ENCODE measurements at regions not wholly inside any gene's neighbourhood (a gene's known extent, or its start where the extent isn't known, plus 50 kb on each side); places are given as distances from the start of the nearest gene placed in this dataset.

DNA sequence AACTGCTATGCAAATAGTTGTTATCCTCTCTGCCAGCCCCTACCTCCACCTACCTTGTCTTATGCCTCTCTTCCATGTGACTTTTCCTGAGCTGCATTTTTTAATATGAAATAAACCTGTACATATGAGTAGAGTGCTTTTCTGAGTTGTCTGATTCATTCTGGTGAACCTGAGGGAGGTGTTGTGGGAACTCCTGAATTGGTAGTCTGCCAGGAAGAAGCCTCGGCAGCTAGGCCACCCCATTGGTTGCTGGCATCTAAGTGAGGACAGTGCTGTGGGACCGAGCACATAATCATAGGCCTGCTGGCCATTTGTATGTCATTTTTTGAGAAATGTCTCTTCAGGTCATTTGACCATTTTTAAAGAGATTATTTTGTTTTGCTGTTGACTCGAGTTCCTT, 1146.8 kb downstream of the UQCRFS1 start:
- TF ChIP-seq EZH2 (IDR thresholded peaks at IDR 0.05; ENCODE audit: low read depth): no peak
- TF ChIP-seq, protein P1, sequence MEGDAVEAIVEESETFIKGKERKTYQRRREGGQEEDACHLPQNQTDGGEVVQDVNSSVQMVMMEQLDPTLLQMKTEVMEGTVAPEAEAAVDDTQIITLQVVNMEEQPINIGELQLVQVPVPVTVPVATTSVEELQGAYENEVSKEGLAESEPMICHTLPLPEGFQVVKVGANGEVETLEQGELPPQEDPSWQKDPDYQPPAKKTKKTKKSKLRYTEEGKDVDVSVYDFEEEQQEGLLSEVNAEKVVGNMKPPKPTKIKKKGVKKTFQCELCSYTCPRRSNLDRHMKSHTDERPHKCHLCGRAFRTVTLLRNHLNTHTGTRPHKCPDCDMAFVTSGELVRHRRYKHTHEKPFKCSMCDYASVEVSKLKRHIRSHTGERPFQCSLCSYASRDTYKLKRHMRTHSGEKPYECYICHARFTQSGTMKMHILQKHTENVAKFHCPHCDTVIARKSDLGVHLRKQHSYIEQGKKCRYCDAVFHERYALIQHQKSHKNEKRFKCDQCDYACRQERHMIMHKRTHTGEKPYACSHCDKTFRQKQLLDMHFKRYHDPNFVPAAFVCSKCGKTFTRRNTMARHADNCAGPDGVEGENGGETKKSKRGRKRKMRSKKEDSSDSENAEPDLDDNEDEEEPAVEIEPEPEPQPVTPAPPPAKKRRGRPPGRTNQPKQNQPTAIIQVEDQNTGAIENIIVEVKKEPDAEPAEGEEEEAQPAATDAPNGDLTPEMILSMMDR (conservative IDR thresholded peaks at IDR 0.05): no peak
- DNase-seq: no peak
- H3K9me3 ChIP-seq (ENCODE audit: insufficient read depth, low read depth): no peaks in the 10 kb centered on the region
- H3K4me1 ChIP-seq (replicated peaks; ENCODE audit: insufficient read depth): no peaks in the 10 kb centered on the region
- no peaks in the 10 kb centered on the region for H4K20me1 ChIP-seq (ENCODE audit: insufficient read depth)
- POLR2A ChIA-PET (ENCODE audit: unreplicated experiment): no interaction called here
- no peaks in the 10 kb centered on the region for H3F3A ChIP-seq (ENCODE audit: insufficient read depth, low read depth)
- H3K79me2 ChIP-seq (ENCODE audit: low read depth): no peaks in the 10 kb centered on the region
- intact Hi-C loops (cut with micrococcal nuclease; ENCODE audit: unreplicated experiment): no loop called here
- H3K27ac ChIP-seq: no peak overlapping the region
- no peak overlapping the region for H3K4me3 ChIP-seq
- H3K27me3 ChIP-seq (ENCODE audit: insufficient read depth, low read depth): 0 out of 2 replicates have a peak, but pooled peaks cover 3% of the 10 kb centered on the region
- no peaks in the 10 kb centered on the region for H3K9me2 ChIP-seq (ENCODE audit: insufficient read depth)
- no peak overlapping the region for H3K4me2 ChIP-seq
- H2AFZ ChIP-seq: no peak overlapping the region
- no TSS peak for BruUV-seq (replicated peaks)
- no peaks in the 10 kb centered on the region for H3K36me3 ChIP-seq (ENCODE audit: low read depth)
- CTCF ChIA-PET: no interaction called here

DNA sequence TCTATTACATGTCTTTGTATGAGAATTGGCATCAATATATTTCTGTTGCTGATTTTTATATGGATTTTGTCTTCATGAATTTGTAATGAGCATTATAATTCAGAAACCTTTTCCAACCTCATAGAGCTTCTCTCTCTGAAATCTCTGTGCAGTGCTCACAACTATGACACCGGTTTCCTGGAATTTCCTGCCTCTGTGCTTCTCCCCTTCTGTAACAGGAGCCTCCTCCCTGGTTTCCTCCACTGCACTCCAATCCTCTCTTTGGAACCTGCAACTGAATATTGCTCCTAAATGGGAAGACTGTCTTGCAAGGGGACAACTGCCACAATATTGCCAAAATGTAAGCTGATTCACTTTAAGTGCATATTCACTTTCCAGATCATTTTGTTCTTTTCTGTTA, 1147.9 kb downstream of the UQCRFS1 start:
- no peak for DNase-seq
- Histone ChIP-seq H2AFZ (no peak overlapping the region), H3K4me1 (replicated peaks; ENCODE audit: insufficient read depth) (no peaks in the 10 kb centered on the region), H3K27me3 (ENCODE audit: insufficient read depth, low read depth) (no peaks in the 10 kb centered on the region), H3F3A (ENCODE audit: insufficient read depth, low read depth) (no peaks in the 10 kb centered on the region), H3K4me2 (no peak overlapping the region), H3K4me3 (no peak overlapping the region), H3K27ac (no peak overlapping the region), H3K9me2 (ENCODE audit: insufficient read depth) (no peaks in the 10 kb centered on the region), H3K79me2 (ENCODE audit: low read depth) (no peaks in the 10 kb centered on the region), H3K9me3 (ENCODE audit: insufficient read depth, low read depth) (no peaks in the 10 kb centered on the region), H3K36me3 (ENCODE audit: low read depth) (no peaks in the 10 kb centered on the region), H4K20me1 (ENCODE audit: insufficient read depth) (no peaks in the 10 kb centered on the region)
- CTCF ChIA-PET: no interaction called here
- no peak for TF ChIP-seq EZH2 (IDR thresholded peaks at IDR 0.05; ENCODE audit: low read depth)
- TF ChIP-seq, protein P1 (conservative IDR thresholded peaks at IDR 0.05): no peak
- intact Hi-C loops (cut with micrococcal nuclease; ENCODE audit: unreplicated experiment): no loop called here
- POLR2A ChIA-PET (ENCODE audit: unreplicated experiment): no interaction called here
- BruUV-seq (replicated peaks): no TSS peak

DNA sequence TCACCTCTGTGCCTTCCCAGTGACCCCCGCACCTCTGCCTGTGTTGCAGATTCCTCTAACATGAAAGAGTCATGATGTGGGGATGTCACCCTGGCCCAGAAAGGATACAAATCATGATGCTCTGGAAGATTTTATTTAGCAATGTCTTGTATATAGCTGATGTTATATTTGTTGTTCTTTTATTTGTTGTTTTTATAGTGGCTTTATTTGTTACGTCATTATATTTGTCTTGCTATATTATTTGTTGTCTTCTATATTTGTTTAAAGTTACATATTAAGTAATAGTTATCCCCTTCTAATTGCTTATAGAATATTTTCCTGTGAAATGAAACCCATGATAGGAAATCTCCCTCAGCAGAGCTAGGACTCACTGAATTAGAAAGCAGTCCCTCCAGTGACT, 1149.2 kb downstream of the UQCRFS1 start:
- DNase-seq: no peak
- Histone ChIP-seq H3K4me3 (no peak overlapping the region), H4K20me1 (ENCODE audit: insufficient read depth) (no peaks in the 10 kb centered on the region), H3K79me2 (ENCODE audit: low read depth) (no peaks in the 10 kb centered on the region), H3K9me2 (ENCODE audit: insufficient read depth) (no peaks in the 10 kb centered on the region), H3K36me3 (ENCODE audit: low read depth) (no peaks in the 10 kb centered on the region), H3F3A (ENCODE audit: insufficient read depth, low read depth) (no peaks in the 10 kb centered on the region), H3K27ac (no peak overlapping the region), H3K4me1 (replicated peaks; ENCODE audit: insufficient read depth) (no peaks in the 10 kb centered on the region), H3K9me3 (ENCODE audit: insufficient read depth, low read depth) (no peaks in the 10 kb centered on the region), H2AFZ (no peak overlapping the region), H3K27me3 (ENCODE audit: insufficient read depth, low read depth) (no peaks in the 10 kb centered on the region), H3K4me2 (no peak overlapping the region)
- TF ChIP-seq, protein P1 (conservative IDR thresholded peaks at IDR 0.05): no peak
- no peak for TF ChIP-seq EZH2 (IDR thresholded peaks at IDR 0.05; ENCODE audit: low read depth)
- intact Hi-C loops (cut with micrococcal nuclease; ENCODE audit: unreplicated experiment): no loop called here
- ChIA-PET POLR2A (ENCODE audit: unreplicated experiment) (no interaction called here), CTCF (no interaction called here)
- no TSS peak for BruUV-seq (replicated peaks)

All from PC-9 (cell line).